Stimulated activated CD4-positive, alpha-beta T cell treated with anti-CD3 and anti-CD28 coated beads, Interleukin-2, amount 100 ng/mL, for 48 hours (primary cell): ENCODE measurements at regions not wholly inside any gene's neighbourhood (a gene's known extent, or its start where the extent isn't known, plus 50 kb on each side); places are given as distances from the start of the nearest gene placed in this dataset.
"Not testable (repeated sequence)": the region's sequence is repeated elsewhere in the genome, so short reads cannot be mapped to it uniquely, and the experiment has no call there.

Source experiments
- DNase-seq, 2 donors: peaks; one replicate each; pipeline ENCODE4 v3.0.0-alpha.2; 2020

- DNase-seq: peak; percentile 52 to 56
Observed at GRCh38 chr12:4153343-4153892, 120.1 kb upstream of the CCND2 start.

- no peak for DNase-seq
Observed at GRCh38 chr12:4152145-4152795, 121.3 kb upstream of the CCND2 start.

- no peak for DNase-seq
Observed at GRCh38 chr12:4151362-4152121, 122.0 kb upstream of the CCND2 start.

GRCh38 chr12:4150355-4150754, 123.2 kb upstream of the CCND2 start:
- not testable (repeated sequence) for DNase-seq

GRCh38 chr12:4148418-4149056, 125.0 kb upstream of the CCND2 start:
- no peak for DNase-seq

- no peak for DNase-seq
Observed at GRCh38 chr12:4147031-4147481, 126.5 kb upstream of the CCND2 start.

GRCh38 chr12:4145990-4146859, 127.3 kb upstream of the CCND2 start:
- peak; percentile 49 to 61 for DNase-seq

GRCh38 chr12:4144676-4145075, 128.9 kb upstream of the CCND2 start:
- no peak for DNase-seq

- DNase-seq: no peak
Observed at GRCh38 chr12:4143896-4144295, 129.7 kb upstream of the CCND2 start.

- DNase-seq: no peak
Observed at GRCh38 chr12:4141348-4142270, 132.0 kb upstream of the CCND2 start.

GRCh38 chr12:4140581-4141301, 132.8 kb upstream of the CCND2 start:
- no peak for DNase-seq

- no peak for DNase-seq
Observed at GRCh38 chr12:4139191-4139590, 134.4 kb upstream of the CCND2 start.

GRCh38 chr12:4138532-4138931, 135.0 kb upstream of the CCND2 start:
- not testable (repeated sequence) for DNase-seq

- DNase-seq: no peak
Observed at GRCh38 chr12:4138051-4138450, 135.5 kb upstream of the CCND2 start.

GRCh38 chr12:4137441-4137840, 136.1 kb upstream of the CCND2 start:
- DNase-seq: no peak

GRCh38 chr12:4137015-4137414, 136.5 kb upstream of the CCND2 start:
- no peak for DNase-seq

GRCh38 chr12:4135919-4136605, 137.5 kb upstream of the CCND2 start:
- DNase-seq: peak; percentile 60 to 63

- no peak for DNase-seq
Observed at GRCh38 chr12:4134448-4135263, 138.9 kb upstream of the CCND2 start.
